NCI-H2196 treated with DMSO at 0.1 percent for 48 hours (cell line): ENCODE measurements at regions not wholly inside any gene's neighbourhood (a gene's known extent, or its start where the extent isn't known, plus 50 kb on each side); places are given as distances from the start of the nearest gene placed in this dataset.

Source experiments
- DNase-seq: peaks from one replicate; lab custom pipeline; 2025; ENCODE audit not compliant: unreplicated experiment; lab: John Stamatoyannopoulos, UW

- no peak for DNase-seq
These were observed 617.5 kb downstream of the VRK1 start for GRCh38 chr14:97414718-97415098.

GRCh38 chr14:97415907-97416306, 618.7 kb downstream of the VRK1 start:
- no peak for DNase-seq

- no peak for DNase-seq
These were observed 619.4 kb downstream of the VRK1 start for GRCh38 chr14:97416550-97416949.

DNA sequence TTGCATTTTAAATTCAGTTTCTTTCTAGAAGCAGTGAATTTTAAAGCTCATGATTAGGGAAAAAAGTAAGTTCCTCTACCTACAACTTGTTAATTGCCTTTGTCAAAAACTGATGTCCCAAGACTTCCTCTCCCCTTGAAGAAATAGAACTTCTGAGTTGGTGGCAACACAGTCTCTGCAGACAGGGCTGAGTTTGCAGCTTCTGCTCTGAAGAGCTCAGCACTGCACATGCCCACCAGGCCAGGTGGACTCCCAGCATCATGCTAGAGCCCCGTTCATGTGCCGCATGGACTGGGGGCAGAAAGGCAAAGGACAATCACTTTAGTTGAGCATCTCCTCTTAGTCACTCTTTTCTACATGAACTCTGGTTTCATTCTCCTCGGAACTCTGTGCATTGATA, 620.1 kb downstream of the VRK1 start:
- no peak for DNase-seq

- no peak for DNase-seq
These were observed 623.0 kb downstream of the VRK1 start for GRCh38 chr14:97420211-97420610.

DNA sequence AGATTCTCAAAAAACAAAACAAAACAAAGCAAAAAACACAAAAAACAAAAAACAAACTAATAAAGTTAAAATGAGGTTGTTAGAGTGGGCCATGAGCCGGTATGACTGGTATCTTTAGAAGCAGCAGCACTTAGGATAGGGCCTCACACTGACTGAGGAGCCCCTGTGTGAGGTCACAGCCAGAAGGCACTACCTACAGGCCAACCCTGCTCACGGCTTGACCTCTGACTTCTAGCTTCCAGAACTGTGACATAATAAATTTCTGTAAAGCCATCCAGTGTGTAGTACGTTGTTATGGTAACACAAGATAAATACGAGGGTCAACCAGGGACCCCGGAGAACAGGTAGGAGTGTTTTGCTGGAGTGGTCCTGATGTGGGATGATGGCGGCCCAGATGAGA, 629.6 kb downstream of the VRK1 start:
- DNase-seq = no peak

DNA sequence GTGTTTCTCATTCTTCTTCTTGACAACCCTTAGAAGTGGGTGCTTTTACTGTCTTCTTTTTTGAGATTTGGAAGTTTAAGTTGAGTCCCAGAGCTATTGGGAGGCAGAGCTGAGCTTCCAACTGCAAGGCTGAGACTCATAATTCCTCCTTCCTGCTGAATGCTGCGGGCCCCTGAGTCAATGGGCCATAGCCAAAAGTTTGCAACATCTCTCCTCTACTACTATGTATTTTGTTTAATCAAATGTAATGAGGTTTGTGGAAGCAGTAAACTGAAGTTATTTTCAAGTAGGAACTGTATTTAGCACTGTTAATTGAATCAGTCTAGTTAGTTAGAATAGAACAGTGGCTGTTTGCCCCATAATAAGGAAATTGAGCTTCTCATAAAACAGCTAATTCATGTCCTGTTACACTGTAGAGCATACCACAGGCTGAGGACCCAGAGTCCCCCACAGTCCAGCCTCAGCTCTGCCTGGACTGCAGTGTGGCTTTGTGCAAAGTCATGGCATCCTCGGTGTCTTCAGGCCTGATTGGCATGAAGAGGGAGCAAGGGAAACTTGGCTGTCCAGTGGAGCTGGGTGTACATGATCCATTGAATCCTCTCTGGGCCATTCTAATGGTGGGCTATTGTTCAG, 631.7 kb downstream of the VRK1 start:
- no peak for DNase-seq

DNA sequence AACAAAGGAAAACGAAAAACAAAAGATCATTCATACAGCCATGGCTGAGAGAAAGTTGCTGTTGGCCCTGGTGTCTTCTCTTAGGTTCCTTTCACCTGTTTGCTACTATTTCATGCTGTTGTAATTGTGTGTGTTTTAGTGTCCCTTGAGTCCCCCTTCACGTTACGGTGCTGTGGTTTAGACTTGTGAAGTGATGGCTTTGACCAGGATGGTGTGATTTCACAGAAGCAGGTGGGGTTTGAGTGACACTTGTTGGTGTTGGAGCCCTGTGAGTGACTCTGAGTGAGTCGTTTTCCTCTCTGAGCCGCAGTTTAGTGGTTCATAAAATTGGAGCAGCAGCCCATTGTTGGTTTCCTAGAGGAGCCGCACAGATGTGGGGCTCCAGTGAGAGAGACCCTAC, 635.4 kb downstream of the VRK1 start:
- DNase-seq = no peak

- no peak for DNase-seq
These were observed 644.7 kb downstream of the VRK1 start for GRCh38 chr14:97441740-97442362.

DNA sequence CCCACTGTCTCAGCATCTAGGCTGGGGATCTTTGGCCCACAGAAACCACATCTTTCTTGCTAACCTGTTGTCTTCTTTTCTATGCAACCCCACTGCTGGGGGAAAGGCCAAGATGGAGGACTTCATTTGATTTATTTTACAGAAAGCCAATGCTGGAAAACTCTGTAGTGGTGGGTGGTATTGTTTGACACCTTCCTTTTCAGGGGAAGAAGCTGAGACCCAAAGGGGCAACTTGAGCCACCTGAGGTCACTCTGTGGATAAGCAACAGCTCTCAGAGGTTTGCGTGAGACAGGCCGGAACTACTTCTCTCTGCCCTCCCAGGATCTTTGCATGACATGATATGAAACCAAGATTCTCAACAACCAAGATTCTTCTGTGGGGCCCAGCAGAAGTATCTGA, 645.2 kb downstream of the VRK1 start:
- DNase-seq = no peak

DNA sequence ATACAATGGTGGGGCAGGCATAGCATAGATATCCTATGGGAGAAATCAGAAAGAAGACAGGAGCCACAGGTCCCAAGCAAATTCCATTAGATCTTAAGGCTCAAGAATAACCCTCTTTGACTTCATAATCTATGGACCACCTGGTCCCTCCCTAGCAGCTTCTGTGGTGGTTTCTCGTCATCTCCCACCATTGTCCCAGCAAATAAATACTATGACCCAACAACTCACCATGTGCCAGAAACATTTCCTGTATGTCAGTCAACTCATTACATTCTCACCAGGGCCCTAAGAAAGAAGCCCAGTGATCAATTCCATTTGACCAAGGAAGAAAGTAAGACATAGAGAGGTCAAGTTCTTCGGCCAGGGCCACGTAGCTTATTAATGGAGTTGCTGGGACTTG, 646.2 kb downstream of the VRK1 start:
- no peak for DNase-seq

- DNase-seq = no peak
These were observed 647.1 kb downstream of the VRK1 start for GRCh38 chr14:97444248-97444647.

GRCh38 chr14:97445367-97445766, 648.2 kb downstream of the VRK1 start:
- no peak for DNase-seq

DNA sequence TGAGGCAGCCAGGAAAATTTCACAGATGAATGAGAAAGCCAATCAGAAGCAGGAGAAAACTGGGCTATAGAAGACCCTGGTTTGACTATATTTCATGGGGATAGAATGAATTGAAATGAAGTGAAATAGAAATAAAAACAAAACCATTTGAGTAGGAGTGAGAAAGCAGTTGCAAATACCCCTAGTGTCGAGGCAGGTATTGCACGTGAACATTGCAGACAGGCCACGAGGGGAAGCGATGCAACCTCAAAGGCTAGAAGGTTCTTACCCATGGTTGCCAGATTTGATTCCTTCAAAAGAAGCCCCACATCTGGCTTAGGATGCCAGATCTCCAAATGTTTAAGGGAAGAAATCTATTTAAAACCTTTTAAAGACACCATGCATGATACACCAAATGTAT, 648.9 kb downstream of the VRK1 start:
- DNase-seq = no peak

DNA sequence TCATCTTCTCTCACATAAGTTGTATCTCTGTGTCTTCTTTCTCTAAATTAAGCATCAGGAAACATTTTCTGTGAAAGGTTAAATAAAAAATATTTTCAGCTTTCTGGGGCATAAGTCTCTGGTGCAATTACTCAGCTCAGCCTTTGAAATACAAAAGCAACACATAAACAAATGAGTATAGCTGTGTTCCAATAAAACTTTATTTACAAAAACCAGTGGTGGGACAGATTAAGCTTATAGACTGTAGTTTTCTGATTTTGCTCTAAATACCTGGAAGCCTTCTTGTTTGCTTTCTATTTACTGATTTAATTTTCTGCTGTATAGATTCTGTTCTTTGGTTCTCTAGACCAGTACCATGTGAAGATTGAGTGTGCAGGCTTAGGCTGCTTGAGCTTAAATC, 655.1 kb downstream of the VRK1 start:
- no peak for DNase-seq

DNA sequence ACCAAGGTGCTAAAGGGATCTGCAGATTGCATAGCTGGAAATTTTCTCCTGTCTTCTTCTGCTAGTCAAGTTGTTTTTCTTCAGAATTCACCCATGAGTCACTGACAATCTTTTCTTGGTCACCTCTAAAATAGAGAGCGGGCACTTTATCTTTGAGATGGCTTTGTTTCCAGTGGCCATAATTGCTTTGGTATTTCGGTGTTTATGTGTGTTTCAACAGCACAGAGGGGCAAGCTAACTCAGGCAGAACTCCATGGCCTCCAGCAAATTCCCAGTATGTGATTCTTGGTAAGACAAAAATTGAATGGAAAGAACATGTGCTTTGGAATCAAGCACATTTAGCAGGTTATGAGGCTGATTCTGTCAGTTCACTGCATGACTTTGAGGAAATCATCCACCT, 656.8 kb downstream of the VRK1 start:
- no peak for DNase-seq

GRCh38 chr14:97456462-97456861, 659.3 kb downstream of the VRK1 start:
- DNase-seq = no peak

DNA sequence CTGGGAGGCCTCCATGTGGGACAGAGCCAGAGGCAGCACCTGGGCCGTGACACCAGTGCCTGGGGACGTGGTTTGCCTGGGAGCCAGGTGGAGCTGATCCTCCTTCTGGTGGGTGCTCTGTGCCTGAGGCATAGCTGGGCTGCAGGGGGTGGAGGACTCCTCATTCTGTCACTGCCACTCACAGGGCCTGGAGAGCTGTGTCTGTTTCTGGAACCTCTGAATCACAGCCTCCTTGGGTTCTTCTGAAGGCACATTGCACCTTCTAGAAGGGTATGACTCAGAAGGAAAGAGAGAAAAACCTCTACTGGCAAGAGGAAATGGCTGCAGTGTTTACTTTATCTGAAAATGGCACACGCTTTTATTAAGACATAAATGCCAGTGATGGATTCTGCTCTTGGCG, 659.8 kb downstream of the VRK1 start:
- no peak for DNase-seq

GRCh38 chr14:97457575-97458085, 660.4 kb downstream of the VRK1 start:
- no peak for DNase-seq

- DNase-seq = no peak
These were observed 661.1 kb downstream of the VRK1 start for GRCh38 chr14:97458255-97458654.

DNA sequence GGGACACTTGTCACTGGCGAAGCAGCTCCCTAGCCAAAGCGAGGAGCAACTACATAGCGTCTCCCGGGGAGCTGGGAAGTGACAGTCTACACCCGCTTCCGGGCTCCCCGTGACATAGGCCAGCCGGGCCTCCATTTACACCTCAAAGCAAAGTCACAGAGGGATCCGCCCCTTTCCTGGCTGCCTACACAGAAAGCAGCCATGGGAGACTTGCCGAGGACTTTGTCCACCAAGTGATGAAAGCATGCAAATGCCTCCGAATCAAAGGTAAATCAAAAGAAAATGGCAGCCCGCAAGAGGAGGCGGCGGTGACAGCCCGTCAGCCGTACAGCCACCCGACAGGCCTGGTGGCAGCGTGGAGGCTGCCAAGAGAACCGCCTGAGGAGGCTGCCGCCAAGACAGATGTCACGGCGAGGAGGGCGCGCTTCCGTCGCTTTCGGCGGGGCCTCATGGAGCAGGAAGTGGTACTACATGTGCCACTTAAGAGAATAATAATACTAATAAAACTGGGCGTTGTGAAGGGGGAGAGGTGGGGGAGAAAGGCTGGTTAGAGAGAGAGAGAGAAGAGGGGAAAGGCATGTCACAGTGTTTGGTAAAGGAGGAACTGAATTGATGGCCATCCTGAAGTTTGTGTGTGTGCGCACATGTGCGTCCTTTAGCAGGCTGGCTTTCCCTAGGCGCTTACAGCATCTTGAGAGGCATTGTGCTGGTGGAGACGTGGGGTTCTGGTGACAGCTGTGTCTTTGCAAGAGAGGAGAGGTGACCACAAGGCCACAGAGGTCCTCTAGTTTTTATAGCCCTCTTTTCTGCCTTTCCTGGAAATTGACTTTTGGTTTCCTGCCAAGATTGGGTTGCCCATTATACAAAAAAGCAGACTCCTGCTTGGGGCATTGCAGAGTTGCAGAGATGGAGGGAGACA, 661.7 kb downstream of the VRK1 start:
- no peak for DNase-seq

GRCh38 chr14:97462081-97462480, 664.9 kb downstream of the VRK1 start:
- DNase-seq = no peak
